H1 (cell line): ENCODE measurements at regions not wholly inside any gene's neighbourhood (a gene's known extent, or its start where the extent isn't known, plus 50 kb on each side); places are given as distances from the start of the nearest gene placed in this dataset.

ENCODE experiments used
- CTCF ChIA-PET: fragments of 300-600 bp; sonication (Branson Sonifier 250); formaldehyde crosslinking; loops from one replicate; lab custom pipeline; 2021; ENCODE audit not compliant: partially characterized antibody; lab: Charles Lee
- POLR2A ChIA-PET: fragments of 300-600 bp; sonication (Branson Sonifier 250); formaldehyde crosslinking; loops from one replicate; lab custom pipeline; 2021; ENCODE audit warnings: inconsistent platforms; ENCODE audit not compliant: partially characterized antibody; lab: Charles Lee
- DNase-seq, 2 experiments: peaks; one replicate each; pipeline versions ENCODE4 v3.0.0 to v3.0.0-alpha.2; 2010 to 2022; ENCODE audit warnings: low spot score in 2 of 2, low read depth in 1 of 2, mixed read lengths in 1 of 2
- FAIRE-seq: peaks from 2 replicates; lab custom pipeline; 2011; peaks lifted over from hg19 to GRCh38; lab: Jason Lieb, UNC
- H2AFZ ChIP-seq: 2 replicates; pipeline ENCODE4 v1.8.1; 2012; ENCODE audit warnings: low read length, inconsistent platforms
- H2AK5ac ChIP-seq: 2 replicates; pipeline ENCODE4 v1.6.1; 2013; ENCODE audit warnings: low read depth, low read length
- H2BK120ac ChIP-seq: replicated peaks from 2 replicates; pipeline ENCODE3; 2013; ENCODE audit warnings: low read depth, low read length, inconsistent platforms
- H2BK12ac ChIP-seq: 2 replicates; pipeline ENCODE4 v1.6.1; 2013; ENCODE audit warnings: low read depth, low read length
- H2BK15ac ChIP-seq: 2 replicates; pipeline ENCODE4 v1.6.1; 2013; ENCODE audit warnings: low read length
- H2BK20ac ChIP-seq: 2 replicates; pipeline ENCODE4 v1.6.1; 2013; ENCODE audit warnings: low read length
- H2BK5ac ChIP-seq: 2 replicates; pipeline ENCODE4 v1.6.1; 2013; ENCODE audit warnings: low read depth, low read length
- H3K14ac ChIP-seq: 2 replicates; pipeline ENCODE4 v1.6.1; 2013; ENCODE audit warnings: inconsistent platforms; ENCODE audit not compliant: insufficient read length
- H3K18ac ChIP-seq: 2 replicates; pipeline ENCODE4 v1.6.1; 2013; ENCODE audit warnings: low read length; ENCODE audit errors: extremely low read depth
- H3K23ac ChIP-seq: 2 replicates; pipeline ENCODE4 v1.6.1; 2013; ENCODE audit warnings: inconsistent platforms; ENCODE audit not compliant: insufficient read length
- H3K23me2 ChIP-seq: 2 replicates; pipeline ENCODE4 v1.6.1; 2013; ENCODE audit warnings: low read depth, low read length
- H3K27ac ChIP-seq: 2 replicates; pipeline ENCODE4 v1.6.1; 2011; ENCODE audit warnings: low read depth, low read length, inconsistent platforms
- H3K27me3 ChIP-seq, 4 experiments: replicated peaks in 1 of 4; 1 replicate in 1 of 4; 2 replicates in 3 of 4; pipeline versions ENCODE4 v1.6.1 to v1.8.1; 2011 to 2013; ENCODE audit warnings: low read length in 3 of 4, mild to moderate bottlenecking in 3 of 4, inconsistent platforms in 2 of 4, mixed read lengths in 2 of 4, moderate library complexity in 1 of 4; ENCODE audit not compliant: control insufficient read depth in 3 of 4, insufficient read depth in 3 of 4; ENCODE audit errors: extremely low read depth in 1 of 4
- H3K36me3 ChIP-seq, 4 experiments: 2 replicates each; pipeline versions ENCODE4 v1.6.1 to v1.8.1; 2011 to 2013; ENCODE audit warnings: mild to moderate bottlenecking in 4 of 4, low read length in 3 of 4, moderate library complexity in 2 of 4, control low read depth in 1 of 4, inconsistent platforms in 1 of 4; ENCODE audit not compliant: insufficient read depth in 4 of 4, control insufficient read depth in 2 of 4
- H3K4ac ChIP-seq: replicated peaks from 2 replicates; pipeline ENCODE3; 2013; ENCODE audit warnings: low read length, low read depth, mixed read lengths, inconsistent platforms; ENCODE audit not compliant: insufficient read length
- H3K4me1 ChIP-seq, 4 experiments: replicated peaks in 1 of 4; 1 replicate in 1 of 4; 2 replicates in 3 of 4; pipeline versions ENCODE4 v1.6.1 to v1.8.1; 2011 to 2013; ENCODE audit warnings: low read length in 3 of 4, inconsistent platforms in 2 of 4, mixed read lengths in 1 of 4; ENCODE audit not compliant: insufficient read depth in 4 of 4, control insufficient read depth in 3 of 4
- H3K4me2 ChIP-seq, 2 experiments: 2 replicates each; pipeline versions ENCODE4 v1.6.1 to v1.8.1; 2011 to 2013; ENCODE audit warnings: low read depth in 2 of 2, low read length in 2 of 2, control low read depth in 1 of 2, inconsistent platforms in 1 of 2, mild to moderate bottlenecking in 1 of 2; ENCODE audit not compliant: insufficient read depth in 1 of 2
- H3K4me3 ChIP-seq, 4 experiments: fragments of 200-600, 300-600 bp in 1 of 4; sonication (generic), shearing (Covaris generic), sonication (Bioruptor Twin) in 1 of 4; 2 replicates each; pipeline versions ENCODE4 v1.5.1 to v1.8.1; 2011 to 2016; ENCODE audit warnings: low read length in 4 of 4, low read depth in 3 of 4, control low read depth in 2 of 4, inconsistent platforms in 2 of 4, mild to moderate bottlenecking in 2 of 4, mixed read lengths in 1 of 4, moderate library complexity in 1 of 4; ENCODE audit not compliant: insufficient read depth in 2 of 4; ENCODE audit errors: extremely low read depth in 1 of 4
- H3K56ac ChIP-seq: replicated peaks from 2 replicates; pipeline ENCODE3; 2013; ENCODE audit warnings: low read depth, mild to moderate bottlenecking, mixed read lengths, low read length, inconsistent platforms; ENCODE audit not compliant: insufficient read length
- H3K79me1 ChIP-seq: 2 replicates; pipeline ENCODE4 v1.6.1; 2013; ENCODE audit warnings: low read depth, low read length, control low read depth
- H3K79me2 ChIP-seq, 2 experiments: 2 replicates each; pipeline versions ENCODE4 v1.6.1 to v1.8.1; 2012 to 2013; ENCODE audit warnings: low read length in 2 of 2, mild to moderate bottlenecking in 2 of 2, inconsistent platforms in 1 of 2; ENCODE audit not compliant: insufficient read depth in 2 of 2, control insufficient read depth in 1 of 2
- H3K9ac ChIP-seq, 4 experiments: replicated peaks in 1 of 4; 1 replicate in 1 of 4; 2 replicates in 3 of 4; pipeline versions ENCODE4 v1.6.1 to v1.8.1; 2011 to 2013; ENCODE audit warnings: low read depth in 3 of 4, low read length in 3 of 4, control low read depth in 2 of 4, mild to moderate bottlenecking in 2 of 4, moderate library complexity in 2 of 4, inconsistent platforms in 1 of 4; ENCODE audit errors: extremely low read depth in 1 of 4
- H3K9me3 ChIP-seq, 2 experiments: 2 replicates each; pipeline versions ENCODE4 v1.6.1 to v1.8.1; 2012 to 2013; ENCODE audit warnings: mild to moderate bottlenecking in 2 of 2, moderate library complexity in 2 of 2, control low read depth in 1 of 2, inconsistent platforms in 1 of 2, low read depth in 1 of 2, low read length in 1 of 2, mixed read lengths in 1 of 2; ENCODE audit not compliant: insufficient read depth in 2 of 2
- H4K20me1 ChIP-seq, 2 experiments: replicated peaks in 1 of 2; 2 replicates each; pipeline versions ENCODE3 to v1.8.1; 2011 to 2013; ENCODE audit warnings: inconsistent platforms in 2 of 2, low read length in 2 of 2, mild to moderate bottlenecking in 1 of 2; ENCODE audit not compliant: insufficient read depth in 2 of 2, control insufficient read depth in 1 of 2
- H4K5ac ChIP-seq: 2 replicates; pipeline ENCODE4 v1.6.1; 2013; ENCODE audit warnings: low read length, low read depth, mixed read lengths, inconsistent platforms; ENCODE audit not compliant: insufficient read length
- H4K8ac ChIP-seq: 2 replicates; pipeline ENCODE4 v1.8.0; 2013; ENCODE audit warnings: mild to moderate bottlenecking, moderate library complexity, low read length, inconsistent platforms; ENCODE audit not compliant: insufficient read depth; ENCODE audit errors: extremely low read depth
- H4K91ac ChIP-seq: replicated peaks from 2 replicates; pipeline ENCODE3; 2013; ENCODE audit warnings: low read length, mixed read lengths, inconsistent platforms; ENCODE audit not compliant: insufficient read length
- BACH1 ChIP-seq: IDR thresholded peaks from 2 replicates; pipeline ENCODE4 v1.6.1; 2012; ENCODE audit warnings: low read length, improper control_type of control experiment
- CHD2 ChIP-seq: IDR thresholded peaks from 2 replicates; pipeline ENCODE4 v1.6.1; 2012; ENCODE audit warnings: low read length, improper control_type of control experiment
- CTBP2 ChIP-seq: IDR thresholded peaks from 2 replicates; pipeline ENCODE4 v1.7.0; 2011; ENCODE audit warnings: borderline replicate concordance, mild to moderate bottlenecking, moderate library complexity, mixed read lengths, low read length; ENCODE audit not compliant: insufficient read depth, insufficient read length
- E2F6 ChIP-seq: IDR thresholded peaks from 2 replicates; pipeline ENCODE4 v1.6.1; 2012; ENCODE audit warnings: inconsistent platforms
- FOSL1 ChIP-seq: IDR thresholded peaks from 2 replicates; pipeline ENCODE4 v1.6.1; 2011; ENCODE audit warnings: mild to moderate bottlenecking, low read depth, low read length, moderate library complexity; ENCODE audit not compliant: insufficient read depth
- HDAC2 ChIP-seq, 2 experiments: fragments of 300-600 bp in 1 of 2; sonication (generic) in 1 of 2; IDR thresholded peaks; 2 replicates each; pipeline ENCODE4 v1.6.1; 2011 to 2012; ENCODE audit warnings: low read depth in 2 of 2, low read length in 2 of 2, mild to moderate bottlenecking in 2 of 2, moderate library complexity in 2 of 2, borderline replicate concordance in 1 of 2, inconsistent platforms in 1 of 2
- POU5F1 ChIP-seq: IDR thresholded peaks from 2 replicates; pipeline ENCODE4 v1.6.1; 2011; ENCODE audit warnings: low read depth, mild to moderate bottlenecking, low read length, moderate library complexity
- SP1 ChIP-seq: IDR thresholded peaks from 2 replicates; pipeline ENCODE4 v1.6.1; 2011; ENCODE audit warnings: low read depth, low read length
- SUZ12 ChIP-seq: fragments of 200-600 bp; sonication (generic); IDR thresholded peaks from 2 replicates; pipeline ENCODE4 v1.6.1; 2012; ENCODE audit warnings: mild to moderate bottlenecking, inconsistent platforms, low read length, moderate library complexity, mixed read lengths
- TCF12 ChIP-seq: IDR thresholded peaks from 2 replicates; pipeline ENCODE4 v1.6.1; 2011; ENCODE audit warnings: low read depth, mild to moderate bottlenecking, low read length
- TEAD4 ChIP-seq: IDR thresholded peaks from 2 replicates; pipeline ENCODE4 v1.6.1; 2012; ENCODE audit warnings: low read depth, low read length, inconsistent platforms, mixed read lengths
- USF2 ChIP-seq: IDR thresholded peaks from 2 replicates; pipeline ENCODE4 v1.6.1; 2011; ENCODE audit warnings: low read length, improper control_type of control experiment
- ZNF274 ChIP-seq: IDR thresholded peaks from 2 replicates; pipeline ENCODE4 v1.7.0; 2012; ENCODE audit warnings: low read length, borderline replicate concordance; ENCODE audit errors: extremely low read depth
- WGBS, 2 experiments: shearing (Covaris generic) in 1 of 2; methylation state at CpG; one replicate each; pipeline versions ENCODE4 v1.1.6 to v1.1.7; 2013 to 2015; ENCODE audit warnings: low lambda C conversion rate in 2 of 2, mixed read lengths in 2 of 2, inconsistent platforms in 1 of 2, low coverage in 1 of 2, missing lambda C conversion rate in 1 of 2; ENCODE audit not compliant: insufficient replicate concordance in 2 of 2, insufficient coverage in 1 of 2, insufficient read length in 1 of 2; ENCODE audit errors: extremely low coverage in 1 of 2, missing lambda C conversion rate in 1 of 2; 5-methylcytosine and 5-hydroxymethylcytosine counted together

DNA sequence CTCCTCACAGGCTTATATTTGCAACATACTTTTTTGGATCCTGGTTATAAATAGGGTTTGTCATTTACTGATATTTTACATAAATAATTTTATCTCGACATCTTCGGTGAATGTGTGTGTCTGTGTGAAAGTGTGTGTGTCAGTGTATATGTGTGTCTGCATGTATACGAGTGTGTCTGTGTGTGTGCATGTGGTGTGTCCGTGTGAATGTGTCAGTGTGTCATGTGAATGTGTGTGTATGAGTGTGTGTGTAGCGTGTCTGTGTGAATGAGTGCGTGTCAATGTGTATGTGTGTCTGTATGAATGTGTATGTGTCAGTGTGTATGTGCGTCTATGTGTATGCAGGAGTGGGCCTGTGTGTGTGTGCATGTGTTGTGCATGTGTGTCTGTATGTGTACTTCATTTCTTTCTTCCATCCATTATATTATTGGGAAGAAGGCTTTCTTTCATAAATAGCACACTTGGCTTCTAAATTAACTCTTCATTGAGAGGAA lies 161.6 kb downstream of the ST6GAL2 start:
- Histone ChIP-seq H3K27me3 (no peaks in the 10 kb centered on the region), H4K20me1 (peaks cover 0 to 3% of the 10 kb centered on the region in 2 experiments), H4K5ac (no peak overlapping the region), H3K56ac (no peak overlapping the region), H3K79me2 (no peaks in the 10 kb centered on the region), H2BK5ac (no peak overlapping the region), H4K91ac (peak overlapping the region; percentile 15), H3K23me2 (peaks cover 3% of the 10 kb centered on the region; the same call in 1 of the 2 replicates), H3K18ac (no peak overlapping the region), H3K27ac (no peak overlapping the region), H2BK12ac (peak overlapping the region; percentile 52; the same call in 1 of the 2 replicates), H3K4ac (peak overlapping the region; percentile 55), H3K14ac (no peak overlapping the region), H2BK120ac (no peak overlapping the region), H2BK20ac (no peak overlapping the region), H3K4me2 (no peak overlapping the region), H3K36me3 (no peaks in the 10 kb centered on the region), H3K9me3 (no peaks in the 10 kb centered on the region), H2AFZ (no peak overlapping the region), H3K23ac (peak overlapping the region; percentile 56), H3K9ac (no peak overlapping the region), H2BK15ac (0 out of 2 replicates have a peak overlapping the region, but pooled peaks have one; percentile 95), H3K4me3 (no peak overlapping the region), H2AK5ac (peak overlapping the region; percentile 98; the same call in 1 of the 2 replicates), H4K8ac (no peak overlapping the region), H3K4me1 (no peaks in the 10 kb centered on the region), H3K79me1 (no peaks in the 10 kb centered on the region)
- WGBS, 2 experiments: 94% methylated on average over 7 of the region's 7 CpGs; no CpG with 5 or more reads in 1 of the 2 experiments
- POLR2A ChIA-PET: no interaction called here
- DNase-seq (no peak), FAIRE-seq (no peak)
- CTCF ChIA-PET: no interaction called here
- TF ChIP-seq TEAD4: no peak
- TF ChIP-seq SUZ12: no peak
- TF ChIP-seq TCF12: no peak
- no peak for TF ChIP-seq CTBP2
- no peak for TF ChIP-seq BACH1
- TF ChIP-seq SP1: no peak
- no peak for TF ChIP-seq HDAC2 (IDR thresholded peaks at IDR 0.05; ENCODE audit: borderline replicate concordance in 1 of 2, low read depth in 2 of 2, low read length in 2 of 2)
- no peak for TF ChIP-seq USF2
- TF ChIP-seq CHD2: no peak
- TF ChIP-seq E2F6: no peak
- no peak for TF ChIP-seq FOSL1
- no peak for TF ChIP-seq ZNF274
- no peak for TF ChIP-seq POU5F1
